ENCODE measurements at regions not wholly inside any gene's neighbourhood (a gene's known extent, or its start where the extent isn't known, plus 50 kb on each side); places are given as distances from the start of the nearest gene placed in this dataset.

DNA sequence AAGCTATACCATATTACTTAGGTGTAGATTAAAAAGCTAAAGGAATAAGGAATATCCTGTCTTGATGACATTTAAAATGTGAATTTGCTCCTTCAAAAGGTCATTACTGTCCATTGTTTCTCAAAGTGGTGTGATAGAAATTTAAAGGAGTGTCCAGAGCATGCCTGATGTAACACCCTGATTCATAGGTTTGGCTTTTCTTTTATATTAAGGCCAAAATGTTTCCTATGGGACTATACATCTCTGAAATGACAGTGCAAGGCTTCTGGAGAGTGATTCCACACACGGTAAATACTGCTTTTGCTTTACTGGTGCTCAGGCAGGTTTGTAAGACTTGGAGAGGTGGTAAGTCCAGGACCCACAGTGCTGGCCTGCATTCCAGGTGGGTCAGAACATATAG, 289.9 kb downstream of the RFC3 start:
- intact Hi-C loops (cut with DNase I) = no loop called here
- DNase-seq = no peak
- Histone ChIP-seq H3K4me3 (no peak overlapping the region), H3K36me3 (no peaks in the 10 kb centered on the region), H3K27ac (no peak overlapping the region), H3K9me3 (peaks cover 0 to 8% (median 3%) of the 10 kb centered on the region in 3 donors), H3K4me1 (no peaks in the 10 kb centered on the region), H3K27me3 (no peaks in the 10 kb centered on the region)
- 58 to 78% methylated on average over 1 of the region's 1 CpG for WGBS, 2 donors
- no peak for TF ChIP-seq POLR2A (IDR thresholded peaks at IDR 0.05)
- TF ChIP-seq, protein P1, sequence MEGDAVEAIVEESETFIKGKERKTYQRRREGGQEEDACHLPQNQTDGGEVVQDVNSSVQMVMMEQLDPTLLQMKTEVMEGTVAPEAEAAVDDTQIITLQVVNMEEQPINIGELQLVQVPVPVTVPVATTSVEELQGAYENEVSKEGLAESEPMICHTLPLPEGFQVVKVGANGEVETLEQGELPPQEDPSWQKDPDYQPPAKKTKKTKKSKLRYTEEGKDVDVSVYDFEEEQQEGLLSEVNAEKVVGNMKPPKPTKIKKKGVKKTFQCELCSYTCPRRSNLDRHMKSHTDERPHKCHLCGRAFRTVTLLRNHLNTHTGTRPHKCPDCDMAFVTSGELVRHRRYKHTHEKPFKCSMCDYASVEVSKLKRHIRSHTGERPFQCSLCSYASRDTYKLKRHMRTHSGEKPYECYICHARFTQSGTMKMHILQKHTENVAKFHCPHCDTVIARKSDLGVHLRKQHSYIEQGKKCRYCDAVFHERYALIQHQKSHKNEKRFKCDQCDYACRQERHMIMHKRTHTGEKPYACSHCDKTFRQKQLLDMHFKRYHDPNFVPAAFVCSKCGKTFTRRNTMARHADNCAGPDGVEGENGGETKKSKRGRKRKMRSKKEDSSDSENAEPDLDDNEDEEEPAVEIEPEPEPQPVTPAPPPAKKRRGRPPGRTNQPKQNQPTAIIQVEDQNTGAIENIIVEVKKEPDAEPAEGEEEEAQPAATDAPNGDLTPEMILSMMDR (IDR thresholded peaks at IDR 0.05) = no peak

DNA sequence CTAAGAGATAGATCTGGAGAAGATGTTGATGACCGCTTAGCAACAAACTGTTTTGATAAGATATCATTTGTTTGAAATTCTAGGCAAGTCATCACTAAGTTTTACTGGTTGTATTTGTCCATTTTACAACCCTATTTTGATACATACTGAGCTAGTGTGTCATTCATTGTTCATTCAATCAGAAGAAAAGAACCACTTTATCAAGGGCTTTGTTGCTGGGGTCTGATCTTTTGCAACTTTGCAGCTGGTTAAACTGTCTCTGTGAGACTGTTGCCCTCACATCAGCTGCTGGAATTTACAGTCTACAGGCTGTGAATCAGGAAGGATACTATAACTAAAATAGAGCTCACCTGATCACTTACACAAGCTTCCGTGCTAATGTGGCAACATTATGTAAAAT, 290.5 kb downstream of the RFC3 start:
- Histone ChIP-seq H3K4me1 (no peaks in the 10 kb centered on the region), H3K27me3 (no peaks in the 10 kb centered on the region), H3K36me3 (no peaks in the 10 kb centered on the region), H3K27ac (no peak overlapping the region), H3K4me3 (no peak overlapping the region), H3K9me3 (peaks cover 0 to 8% (median 3%) of the 10 kb centered on the region in 3 donors)
- 83 to 85% methylated on average over 2 of the region's 2 CpGs for WGBS, 2 donors
- intact Hi-C loops (cut with DNase I) = no loop called here
- no peak for DNase-seq
- TF ChIP-seq, protein P1 (IDR thresholded peaks at IDR 0.05) = no peak
- TF ChIP-seq POLR2A (IDR thresholded peaks at IDR 0.05) = no peak

DNA sequence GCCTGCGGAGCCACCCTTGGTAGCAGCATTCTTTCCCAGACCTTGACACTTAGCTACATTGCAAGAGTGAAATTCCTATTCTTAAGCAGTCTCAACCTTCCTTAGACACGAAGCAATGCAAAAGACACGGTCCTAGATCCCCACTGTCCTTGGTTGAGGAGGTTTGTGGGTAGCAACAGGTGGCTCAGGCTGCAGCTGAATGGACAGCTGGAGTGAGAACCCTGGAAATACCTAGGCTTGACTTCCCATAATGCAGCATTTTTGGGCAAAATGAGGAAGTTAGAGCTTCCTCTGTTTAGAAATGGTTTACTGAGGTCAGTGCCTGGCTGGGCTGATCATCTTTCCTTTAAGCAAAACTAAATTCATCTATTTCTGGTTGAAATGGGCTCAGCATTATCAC, 296.6 kb downstream of the RFC3 start:
- no peaks in the 10 kb centered on the region for H3K27me3 ChIP-seq
- H3K36me3 ChIP-seq = no peaks in the 10 kb centered on the region
- DNase-seq = no peak
- TF ChIP-seq, protein P1 (IDR thresholded peaks at IDR 0.05) = no peak
- no peak for TF ChIP-seq POLR2A (IDR thresholded peaks at IDR 0.05)
- no peak overlapping the region for H3K4me3 ChIP-seq
- H3K4me1 ChIP-seq = no peaks in the 10 kb centered on the region
- WGBS, 2 donors = 68 to 77% methylated on average over 3 of the region's 3 CpGs
- H3K9me3 ChIP-seq = peaks cover 0 to 3% (median 0%) of the 10 kb centered on the region in 3 donors
- no peak overlapping the region for H3K27ac ChIP-seq
- intact Hi-C loops (cut with DNase I) = no loop called here

DNA sequence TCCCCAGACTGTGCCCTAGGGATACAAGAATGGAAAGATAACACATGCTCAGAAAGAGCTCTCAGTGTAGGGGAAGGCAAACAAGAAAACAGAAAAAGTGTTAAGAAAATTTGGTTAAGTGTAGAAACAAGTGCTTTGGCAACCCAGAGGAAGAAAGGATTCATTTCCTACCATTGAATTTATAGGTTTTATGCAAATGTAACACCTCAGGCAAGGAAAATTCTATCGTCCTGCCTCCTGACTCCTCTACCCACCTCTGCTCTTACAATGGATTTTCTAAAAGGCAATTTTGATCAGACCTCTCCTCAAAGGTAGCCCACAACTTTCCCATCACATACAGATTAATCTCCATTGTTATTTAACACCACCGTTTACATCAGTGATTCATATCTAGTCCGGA, 298.7 kb downstream of the RFC3 start:
- no peak for TF ChIP-seq POLR2A (IDR thresholded peaks at IDR 0.05)
- TF ChIP-seq, protein P1 (IDR thresholded peaks at IDR 0.05) = no peak
- 66 to 77% methylated on average over 3 of the region's 3 CpGs for WGBS, 2 donors
- intact Hi-C loops (cut with DNase I) = no loop called here

DNA sequence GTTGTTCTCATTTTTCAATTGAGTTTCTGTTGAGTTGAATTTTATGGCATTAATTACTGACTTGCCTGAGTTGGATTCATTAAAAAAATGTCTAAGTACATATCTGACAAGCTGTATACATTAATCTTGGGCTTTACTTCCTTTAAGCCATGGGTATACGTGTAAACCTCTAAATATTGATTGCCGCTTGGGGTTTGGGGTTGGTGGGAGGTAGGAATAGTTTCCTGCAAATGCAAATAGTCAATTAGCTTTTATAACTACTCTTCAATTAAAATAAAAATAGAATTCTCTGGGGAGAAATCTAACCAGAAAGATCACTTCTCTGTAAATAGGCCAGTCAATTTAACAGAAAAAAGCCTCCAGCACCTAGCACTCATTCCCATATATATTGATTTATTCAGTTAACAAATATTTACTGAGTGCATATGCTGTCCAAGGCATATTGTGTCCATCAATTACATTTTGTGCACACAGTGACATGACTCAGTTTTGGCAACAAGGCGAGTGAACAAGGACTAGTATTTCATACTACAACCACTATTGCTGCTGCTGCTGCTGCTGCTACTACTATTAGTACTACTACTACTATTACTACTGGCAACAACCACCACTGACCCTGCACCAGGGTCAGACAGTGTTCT, 306.8 kb downstream of the RFC3 start:
- H3K36me3 ChIP-seq = no peaks in the 10 kb centered on the region
- no peak overlapping the region for H3K4me3 ChIP-seq
- H3K27ac ChIP-seq = no peak overlapping the region
- intact Hi-C loops (cut with DNase I) = no loop called here
- TF ChIP-seq, protein P1 (IDR thresholded peaks at IDR 0.05) = no peak
- TF ChIP-seq POLR2A (IDR thresholded peaks at IDR 0.05) = no peak
- no peak for DNase-seq
- H3K27me3 ChIP-seq = peaks cover 0 to 3% (median 0%) of the 10 kb centered on the region in 4 donors
- no peaks in the 10 kb centered on the region for H3K9me3 ChIP-seq
- no peaks in the 10 kb centered on the region for H3K4me1 ChIP-seq
- 69 to 79% methylated on average over 3 of the region's 3 CpGs for WGBS, 2 donors

More for the DNA sequence above, 298.7 kb downstream of the RFC3 start:
- Histone ChIP-seq H3K36me3 (no peaks in the 10 kb centered on the region), H3K4me1 (no peaks in the 10 kb centered on the region), H3K27me3 (peaks cover 0 to 4% (median 0%) of the 10 kb centered on the region in 4 donors), H3K9me3 (no peaks in the 10 kb centered on the region), H3K4me3 (no peak overlapping the region), H3K27ac (no peak overlapping the region)
- no peak for DNase-seq

All from esophagus squamous epithelium (tissue), 5 donors.